Natural killer cell (primary cell): ENCODE measurements at regions not wholly inside any gene's neighbourhood (a gene's known extent, or its start where the extent isn't known, plus 50 kb on each side); places are given as distances from the start of the nearest gene placed in this dataset.

Source experiments
- ATAC-seq, 3 donors: fragments of 150-1000 bp in 2 of 3; fragments of 200-7000 bp in 1 of 3; cut with Tn5 transposase; 1 replicate in 1 of 3; 2 replicates in 2 of 3; pipeline ENCODE4 v1.10.0; 2021; ENCODE audit warnings: mild to moderate bottlenecking in 2 of 3, moderate library complexity in 2 of 3
- DNase-seq, 2 donors: peaks; one replicate each; pipeline versions ENCODE4 v3.0.0 to v3.0.0-alpha.2; 2013 to 2021; ENCODE audit warnings: mixed read lengths in 1 of 2
- H3K27ac ChIP-seq: one replicate; pipeline ENCODE4 v1.5.1; 2013; ENCODE audit warnings: mild to moderate bottlenecking, low read length
- H3K27me3 ChIP-seq: one replicate; pipeline ENCODE4 v1.6.1; 2013; ENCODE audit warnings: low read length; ENCODE audit not compliant: control insufficient read depth, insufficient read depth
- H3K36me3 ChIP-seq: one replicate; pipeline ENCODE4 v1.6.1; 2013; ENCODE audit warnings: low read length; ENCODE audit not compliant: control insufficient read depth, insufficient read depth
- H3K4me1 ChIP-seq: one replicate; pipeline ENCODE4 v1.6.1; 2013; ENCODE audit warnings: low read length; ENCODE audit not compliant: control insufficient read depth, insufficient read depth
- H3K4me3 ChIP-seq: one replicate; pipeline ENCODE4 v1.5.1; 2013; ENCODE audit warnings: low read length
- H3K9me3 ChIP-seq: one replicate; pipeline ENCODE4 v1.6.1; 2013; ENCODE audit warnings: low read length; ENCODE audit not compliant: control insufficient read depth, insufficient read depth
- H3K27ac Mint-ChIP-seq, 2 donors: one replicate each; pipeline ENCODE4 v1.8.0; 2022; ENCODE audit warnings: mild to moderate bottlenecking in 2 of 2, mixed read lengths in 2 of 2, moderate library complexity in 1 of 2
- H3K27me3 Mint-ChIP-seq, 2 donors: one replicate each; pipeline ENCODE4 v1.8.0; 2022; ENCODE audit warnings: low read depth in 2 of 2, mixed read lengths in 2 of 2
- H3K36me3 Mint-ChIP-seq: one replicate; pipeline ENCODE4 v1.8.0; 2022; ENCODE audit warnings: mixed read lengths
- H3K4me1 Mint-ChIP-seq, 2 donors: one replicate each; pipeline ENCODE4 v1.8.0; 2022; ENCODE audit warnings: mixed read lengths in 2 of 2
- H3K4me3 Mint-ChIP-seq: one replicate; pipeline ENCODE4 v1.8.0; 2022; ENCODE audit warnings: mild to moderate bottlenecking, moderate library complexity, mixed read lengths
- H3K9me3 Mint-ChIP-seq, 2 donors: one replicate each; pipeline ENCODE4 v1.8.0; 2022; ENCODE audit warnings: mixed read lengths in 2 of 2
- CTCF ChIP-seq: fragments of 200-600 bp; IDR thresholded peaks from one replicate; pipeline ENCODE4 v1.8.0; 2022; ENCODE audit warnings: antibody characterized with exemption
- WGBS: methylation state at CpG from one replicate; pipeline ENCODE4 v1.1.7; 2013; ENCODE audit warnings: missing lambda C conversion rate; ENCODE audit not compliant: insufficient coverage; 5-methylcytosine and 5-hydroxymethylcytosine counted together
- intact Hi-C: fragments of 100-400 bp; cut with micrococcal nuclease; formaldehyde crosslinking; loops from one replicate; pipeline ENCODE4 v1.14.2; 2022

GRCh38 chr4:184295206-184295605, 77.5 kb upstream of the ENPP6 start:
- Histone ChIP-seq H3K4me3 (no peak overlapping the region), H3K27ac (no peak overlapping the region), H3K9me3 (no peaks in the 10 kb centered on the region), H3K4me1 (no peaks in the 10 kb centered on the region), H3K36me3 (no peaks in the 10 kb centered on the region), H3K27me3 (no peaks in the 10 kb centered on the region)
- H3K36me3 Mint-ChIP-seq = no peaks in the 10 kb centered on the region
- ATAC-seq (no peak), DNase-seq (no peak)
- H3K27me3 Mint-ChIP-seq = no peaks in the 10 kb centered on the region
- no peaks in the 10 kb centered on the region for H3K9me3 Mint-ChIP-seq
- H3K4me1 Mint-ChIP-seq = no peaks in the 10 kb centered on the region
- H3K27ac Mint-ChIP-seq = no peak overlapping the region
- 94% methylated on average over 4 of the region's 4 CpGs for WGBS
- intact Hi-C loops = no loop called here
- no peak overlapping the region for H3K4me3 Mint-ChIP-seq
- no peak for TF ChIP-seq CTCF

GRCh38 chr4:184294606-184295133, 77.0 kb upstream of the ENPP6 start:
- Histone ChIP-seq H3K9me3 (no peaks in the 10 kb centered on the region), H3K4me1 (no peaks in the 10 kb centered on the region), H3K27ac (no peak overlapping the region), H3K27me3 (no peaks in the 10 kb centered on the region), H3K4me3 (no peak overlapping the region), H3K36me3 (no peaks in the 10 kb centered on the region)
- Mint-ChIP-seq H3K4me1 (no peaks in the 10 kb centered on the region), H3K27me3 (no peaks in the 10 kb centered on the region), H3K27ac (no peak overlapping the region), H3K36me3 (no peaks in the 10 kb centered on the region), H3K9me3 (no peaks in the 10 kb centered on the region), H3K4me3 (no peak overlapping the region)
- DNase-seq = no peak
- intact Hi-C loops = no loop called here
- no peak for ATAC-seq
- WGBS = 93% methylated on average over 7 of the region's 7 CpGs
- TF ChIP-seq CTCF = no peak

- no peaks in the 10 kb centered on the region for H3K27me3 ChIP-seq
- Mint-ChIP-seq H3K4me3 (no peak overlapping the region), H3K27ac (no peak overlapping the region), H3K9me3 (no peaks in the 10 kb centered on the region), H3K4me1 (peaks cover 2 to 3% of the 10 kb centered on the region in 2 donors), H3K27me3 (no peaks in the 10 kb centered on the region), H3K36me3 (no peaks in the 10 kb centered on the region)
- no peak overlapping the region for H3K4me3 ChIP-seq
- H3K27ac ChIP-seq = no peak overlapping the region
- no peaks in the 10 kb centered on the region for H3K36me3 ChIP-seq
- 39% methylated on average over 5 of the region's 6 CpGs for WGBS
- DNase-seq = no peak
- no peak for ATAC-seq
- intact Hi-C loops = no loop called here
- peaks cover 6% of the 10 kb centered on the region for H3K4me1 ChIP-seq
- H3K9me3 ChIP-seq = no peaks in the 10 kb centered on the region
- no peak for TF ChIP-seq CTCF
Measured at GRCh38 chr4:184293552-184293951, 75.9 kb upstream of the ENPP6 start.

- no peak overlapping the region for H3K4me3 Mint-ChIP-seq
- no peaks in the 10 kb centered on the region for H3K27me3 ChIP-seq
- H3K36me3 Mint-ChIP-seq = no peaks in the 10 kb centered on the region
- no peak overlapping the region for H3K4me3 ChIP-seq
- no peaks in the 10 kb centered on the region for H3K27me3 Mint-ChIP-seq
- 100% methylated on average over 1 of the region's 3 CpGs for WGBS
- no peak for DNase-seq
- no peaks in the 10 kb centered on the region for H3K9me3 Mint-ChIP-seq
- no peaks in the 10 kb centered on the region for H3K9me3 ChIP-seq
- peaks cover 5 to 7% of the 10 kb centered on the region in 2 donors for H3K4me1 Mint-ChIP-seq
- no peak overlapping the region for H3K27ac ChIP-seq
- no peak overlapping the region for H3K27ac Mint-ChIP-seq
- ATAC-seq = no peak
- no peaks in the 10 kb centered on the region for H3K36me3 ChIP-seq
- H3K4me1 ChIP-seq = peaks cover 11% of the 10 kb centered on the region
- TF ChIP-seq CTCF = no peak
- intact Hi-C loops = no loop called here
Measured at GRCh38 chr4:184292877-184293276, 75.2 kb upstream of the ENPP6 start.
